BLaER1 (cell line): ENCODE measurements at regions not wholly inside any gene's neighbourhood (a gene's known extent, or its start where the extent isn't known, plus 50 kb on each side); places are given as distances from the start of the nearest gene placed in this dataset.

Experiments used
- H3K27ac ChIP-seq: shearing (Covaris generic); formaldehyde crosslinking; 2 replicates; pipeline ENCODE4 v1.8.1; 2022
- H3K27me3 ChIP-seq: shearing (Covaris generic); formaldehyde crosslinking; 2 replicates; pipeline ENCODE4 v1.8.1; 2022
- H3K36me3 ChIP-seq: shearing (Covaris generic); formaldehyde crosslinking; 2 replicates; pipeline ENCODE4 v1.8.1; 2022
- H3K4me1 ChIP-seq: shearing (Covaris generic); formaldehyde crosslinking; 2 replicates; pipeline ENCODE4 v1.8.1; 2022
- H3K4me2 ChIP-seq: shearing (Covaris generic); formaldehyde crosslinking; 2 replicates; pipeline ENCODE4 v1.8.1; 2022
- H3K4me3 ChIP-seq: shearing (Covaris generic); formaldehyde crosslinking; 2 replicates; pipeline ENCODE4 v1.8.1; 2022
- H3K9ac ChIP-seq: shearing (Covaris generic); formaldehyde crosslinking; 2 replicates; pipeline ENCODE4 v1.8.1; 2022
- H3K9me3 ChIP-seq: shearing (Covaris generic); formaldehyde crosslinking; 2 replicates; pipeline ENCODE4 v1.8.1; 2022
- H4K20me1 ChIP-seq: shearing (Covaris generic); formaldehyde crosslinking; 2 replicates; pipeline ENCODE4 v1.8.1; 2022
- Cebpa-rat ChIP-seq: shearing (Covaris generic); IDR thresholded peaks from 2 replicates; pipeline ENCODE4 v1.8.1; 2022

GRCh38 chr14:53758141-53758540 lies 198.5 kb downstream of the BMP4 start:
- Histone ChIP-seq H3K9ac (no peak overlapping the region), H3K4me2 (no peak overlapping the region), H3K27me3 (no peaks in the 10 kb centered on the region), H3K4me3 (no peak overlapping the region), H3K4me1 (no peaks in the 10 kb centered on the region), H4K20me1 (no peaks in the 10 kb centered on the region), H3K36me3 (no peaks in the 10 kb centered on the region), H3K9me3 (peaks cover 4% of the 10 kb centered on the region; the same call in 1 of the 2 replicates), H3K27ac (no peak overlapping the region)
- TF ChIP-seq Cebpa-rat, result no peak

GRCh38 chr14:53757732-53758131 lies 198.9 kb downstream of the BMP4 start:
- no peaks in the 10 kb centered on the region for H3K27me3 ChIP-seq
- H3K9ac ChIP-seq, result no peak overlapping the region
- no peak overlapping the region for H3K4me3 ChIP-seq
- TF ChIP-seq Cebpa-rat, result no peak
- no peaks in the 10 kb centered on the region for H3K36me3 ChIP-seq
- H3K9me3 ChIP-seq, result peaks cover 4% of the 10 kb centered on the region; the same call in 1 of the 2 replicates
- no peaks in the 10 kb centered on the region for H4K20me1 ChIP-seq
- H3K4me1 ChIP-seq, result no peaks in the 10 kb centered on the region
- H3K4me2 ChIP-seq, result no peak overlapping the region
- H3K27ac ChIP-seq, result no peak overlapping the region

GRCh38 chr14:53751650-53752049 lies 205.0 kb downstream of the BMP4 start:
- H3K9ac ChIP-seq, result no peak overlapping the region
- no peaks in the 10 kb centered on the region for H4K20me1 ChIP-seq
- no peak overlapping the region for H3K4me3 ChIP-seq
- no peaks in the 10 kb centered on the region for H3K27me3 ChIP-seq
- H3K27ac ChIP-seq, result no peak overlapping the region
- H3K4me2 ChIP-seq, result no peak overlapping the region
- TF ChIP-seq Cebpa-rat, result no peak
- H3K36me3 ChIP-seq, result no peaks in the 10 kb centered on the region
- peaks cover 4% of the 10 kb centered on the region; the same call in 1 of the 2 replicates for H3K9me3 ChIP-seq
- H3K4me1 ChIP-seq, result no peaks in the 10 kb centered on the region

GRCh38 chr14:53748691-53749090 lies 207.9 kb downstream of the BMP4 start:
- peaks cover 2% of the 10 kb centered on the region; the same call in 1 of the 2 replicates for H3K9me3 ChIP-seq
- no peaks in the 10 kb centered on the region for H3K27me3 ChIP-seq
- H3K4me2 ChIP-seq, result no peak overlapping the region
- H3K9ac ChIP-seq, result no peak overlapping the region
- no peaks in the 10 kb centered on the region for H3K36me3 ChIP-seq
- no peaks in the 10 kb centered on the region for H3K4me1 ChIP-seq
- no peak for TF ChIP-seq Cebpa-rat
- H3K4me3 ChIP-seq, result no peak overlapping the region
- no peak overlapping the region for H3K27ac ChIP-seq
- H4K20me1 ChIP-seq, result no peaks in the 10 kb centered on the region

- no peak overlapping the region for H3K4me3 ChIP-seq
- no peaks in the 10 kb centered on the region for H3K36me3 ChIP-seq
- H3K27ac ChIP-seq, result no peak overlapping the region
- no peak overlapping the region for H3K9ac ChIP-seq
- no peak overlapping the region for H3K4me2 ChIP-seq
- no peaks in the 10 kb centered on the region for H3K4me1 ChIP-seq
- no peaks in the 10 kb centered on the region for H4K20me1 ChIP-seq
- no peaks in the 10 kb centered on the region for H3K9me3 ChIP-seq
- no peak for TF ChIP-seq Cebpa-rat
- no peaks in the 10 kb centered on the region for H3K27me3 ChIP-seq
Measured at GRCh38 chr14:53744857-53745256, 211.8 kb downstream of the BMP4 start.

GRCh38 chr14:53743371-53743770 lies 213.3 kb downstream of the BMP4 start:
- H3K4me2 ChIP-seq, result no peak overlapping the region
- H3K9me3 ChIP-seq, result no peaks in the 10 kb centered on the region
- no peaks in the 10 kb centered on the region for H3K4me1 ChIP-seq
- no peak overlapping the region for H3K27ac ChIP-seq
- no peaks in the 10 kb centered on the region for H4K20me1 ChIP-seq
- no peaks in the 10 kb centered on the region for H3K36me3 ChIP-seq
- no peak overlapping the region for H3K9ac ChIP-seq
- no peak overlapping the region for H3K4me3 ChIP-seq
- no peaks in the 10 kb centered on the region for H3K27me3 ChIP-seq
- TF ChIP-seq Cebpa-rat, result no peak

GRCh38 chr14:53742233-53742620 lies 214.4 kb downstream of the BMP4 start:
- Histone ChIP-seq H3K9ac (no peak overlapping the region), H3K4me3 (no peak overlapping the region), H3K36me3 (no peaks in the 10 kb centered on the region), H3K27ac (no peak overlapping the region), H3K27me3 (no peaks in the 10 kb centered on the region), H3K4me1 (no peaks in the 10 kb centered on the region), H3K4me2 (no peak overlapping the region), H4K20me1 (no peaks in the 10 kb centered on the region), H3K9me3 (no peaks in the 10 kb centered on the region)
- TF ChIP-seq Cebpa-rat, result no peak

GRCh38 chr14:53741479-53742232 lies 215.0 kb downstream of the BMP4 start:
- no peaks in the 10 kb centered on the region for H4K20me1 ChIP-seq
- no peak for TF ChIP-seq Cebpa-rat
- H3K9ac ChIP-seq, result no peak overlapping the region
- H3K4me1 ChIP-seq, result no peaks in the 10 kb centered on the region
- no peaks in the 10 kb centered on the region for H3K36me3 ChIP-seq
- H3K4me3 ChIP-seq, result no peak overlapping the region
- no peaks in the 10 kb centered on the region for H3K9me3 ChIP-seq
- no peaks in the 10 kb centered on the region for H3K27me3 ChIP-seq
- no peak overlapping the region for H3K27ac ChIP-seq
- no peak overlapping the region for H3K4me2 ChIP-seq

GRCh38 chr14:53740570-53740969 lies 216.1 kb downstream of the BMP4 start:
- Histone ChIP-seq H3K9ac (no peak overlapping the region), H3K27ac (no peak overlapping the region), H3K4me3 (no peak overlapping the region), H3K4me1 (no peaks in the 10 kb centered on the region), H3K27me3 (no peaks in the 10 kb centered on the region), H3K4me2 (no peak overlapping the region), H3K36me3 (no peaks in the 10 kb centered on the region), H4K20me1 (no peaks in the 10 kb centered on the region), H3K9me3 (no peaks in the 10 kb centered on the region)
- no peak for TF ChIP-seq Cebpa-rat

- Histone ChIP-seq H3K27ac (no peak overlapping the region), H3K36me3 (no peaks in the 10 kb centered on the region), H3K9ac (no peak overlapping the region), H3K27me3 (no peaks in the 10 kb centered on the region), H3K4me1 (no peaks in the 10 kb centered on the region), H3K9me3 (no peaks in the 10 kb centered on the region), H3K4me2 (no peak overlapping the region), H3K4me3 (no peak overlapping the region), H4K20me1 (no peaks in the 10 kb centered on the region)
- no peak for TF ChIP-seq Cebpa-rat
Measured at GRCh38 chr14:53735916-53736315, 220.7 kb downstream of the BMP4 start.

GRCh38 chr14:53723221-53723620 lies 233.4 kb downstream of the BMP4 start:
- Histone ChIP-seq H3K27me3 (no peaks in the 10 kb centered on the region), H3K9me3 (peaks cover 10% of the 10 kb centered on the region), H3K36me3 (no peaks in the 10 kb centered on the region), H3K9ac (no peak overlapping the region), H3K4me1 (no peaks in the 10 kb centered on the region), H3K4me2 (no peak overlapping the region), H4K20me1 (no peaks in the 10 kb centered on the region), H3K27ac (no peak overlapping the region), H3K4me3 (no peak overlapping the region)
- no peak for TF ChIP-seq Cebpa-rat
